ENCODE measurements at regions not wholly inside any gene's neighbourhood (a gene's known extent, or its start where the extent isn't known, plus 50 kb on each side); places are given as distances from the start of the nearest gene placed in this dataset.
"Not testable (repeated sequence)": the region's sequence is repeated elsewhere in the genome, so short reads cannot be mapped to it uniquely, and the experiment has no call there.

DNA sequence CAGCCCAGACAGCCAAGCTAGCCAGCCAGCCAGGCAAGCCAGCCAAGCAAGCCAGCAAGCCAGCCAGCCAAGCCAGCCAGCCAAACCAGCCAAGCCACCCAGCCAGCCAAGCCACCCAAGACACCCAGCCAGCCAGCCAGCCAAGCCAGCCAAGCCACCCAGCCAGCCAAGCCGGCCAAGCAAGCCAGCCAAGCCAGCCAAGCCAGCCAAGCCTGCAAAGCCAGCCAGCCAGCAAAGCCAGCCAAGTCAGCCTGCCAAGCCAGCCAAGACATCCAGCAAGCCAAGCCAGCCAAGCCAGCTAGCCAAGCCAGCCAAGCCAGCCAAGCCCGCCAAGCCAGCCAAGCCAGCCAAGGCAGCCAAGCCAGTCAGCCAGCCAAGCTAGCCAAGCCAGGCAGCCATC lies 1606.2 kb downstream of the RPIA start:
- not testable (repeated sequence) for H3K36me3 ChIP-seq (ENCODE audit: control insufficient read depth, insufficient read depth, low read length); H3K4me1 ChIP-seq (ENCODE audit: control insufficient read depth, insufficient read depth, low read length); H3K4me3 ChIP-seq (ENCODE audit: low read depth, low read length)

GRCh38 chr2:90298126-90298755 lies 1606.8 kb downstream of the RPIA start:
- H3K9ac ChIP-seq (ENCODE audit: low read depth, low read length); H3K27me3 ChIP-seq (ENCODE audit: control insufficient read depth, insufficient read depth, low read length); H3K9me3 ChIP-seq (ENCODE audit: control insufficient read depth, insufficient read depth, low read length); H3K36me3 ChIP-seq (ENCODE audit: control insufficient read depth, insufficient read depth, low read length); H3K27ac ChIP-seq (ENCODE audit: low read depth, low read length); H3K4me3 ChIP-seq (ENCODE audit: low read depth, low read length); H3K4me1 ChIP-seq (ENCODE audit: control insufficient read depth, insufficient read depth, low read length): not testable (repeated sequence)

More for the DNA sequence above, 1606.2 kb downstream of the RPIA start:
- not testable (repeated sequence) for H3K9ac ChIP-seq (ENCODE audit: low read depth, low read length); H3K27me3 ChIP-seq (ENCODE audit: control insufficient read depth, insufficient read depth, low read length); H3K9me3 ChIP-seq (ENCODE audit: control insufficient read depth, insufficient read depth, low read length); H3K27ac ChIP-seq (ENCODE audit: low read depth, low read length)

- not testable (repeated sequence) for H3K9ac ChIP-seq (ENCODE audit: low read depth, low read length); H3K27me3 ChIP-seq (ENCODE audit: control insufficient read depth, insufficient read depth, low read length)
Measured at GRCh38 chr2:90298983-90299382, 1607.5 kb downstream of the RPIA start.

GRCh38 chr2:90322982-90323381 lies 1631.5 kb downstream of the RPIA start:
- H3K4me1 ChIP-seq (ENCODE audit: control insufficient read depth, insufficient read depth, low read length); H3K9ac ChIP-seq (ENCODE audit: low read depth, low read length); H3K9me3 ChIP-seq (ENCODE audit: control insufficient read depth, insufficient read depth, low read length); H3K4me3 ChIP-seq (ENCODE audit: low read depth, low read length); H3K27ac ChIP-seq (ENCODE audit: low read depth, low read length); H3K36me3 ChIP-seq (ENCODE audit: control insufficient read depth, insufficient read depth, low read length); H3K27me3 ChIP-seq (ENCODE audit: control insufficient read depth, insufficient read depth, low read length): not testable (repeated sequence)

More at GRCh38 chr2:90298983-90299382, 1607.5 kb downstream of the RPIA start:
- not testable (repeated sequence) for H3K27ac ChIP-seq (ENCODE audit: low read depth, low read length); H3K36me3 ChIP-seq (ENCODE audit: control insufficient read depth, insufficient read depth, low read length); H3K4me1 ChIP-seq (ENCODE audit: control insufficient read depth, insufficient read depth, low read length); H3K4me3 ChIP-seq (ENCODE audit: low read depth, low read length); H3K9me3 ChIP-seq (ENCODE audit: control insufficient read depth, insufficient read depth, low read length)

DNA sequence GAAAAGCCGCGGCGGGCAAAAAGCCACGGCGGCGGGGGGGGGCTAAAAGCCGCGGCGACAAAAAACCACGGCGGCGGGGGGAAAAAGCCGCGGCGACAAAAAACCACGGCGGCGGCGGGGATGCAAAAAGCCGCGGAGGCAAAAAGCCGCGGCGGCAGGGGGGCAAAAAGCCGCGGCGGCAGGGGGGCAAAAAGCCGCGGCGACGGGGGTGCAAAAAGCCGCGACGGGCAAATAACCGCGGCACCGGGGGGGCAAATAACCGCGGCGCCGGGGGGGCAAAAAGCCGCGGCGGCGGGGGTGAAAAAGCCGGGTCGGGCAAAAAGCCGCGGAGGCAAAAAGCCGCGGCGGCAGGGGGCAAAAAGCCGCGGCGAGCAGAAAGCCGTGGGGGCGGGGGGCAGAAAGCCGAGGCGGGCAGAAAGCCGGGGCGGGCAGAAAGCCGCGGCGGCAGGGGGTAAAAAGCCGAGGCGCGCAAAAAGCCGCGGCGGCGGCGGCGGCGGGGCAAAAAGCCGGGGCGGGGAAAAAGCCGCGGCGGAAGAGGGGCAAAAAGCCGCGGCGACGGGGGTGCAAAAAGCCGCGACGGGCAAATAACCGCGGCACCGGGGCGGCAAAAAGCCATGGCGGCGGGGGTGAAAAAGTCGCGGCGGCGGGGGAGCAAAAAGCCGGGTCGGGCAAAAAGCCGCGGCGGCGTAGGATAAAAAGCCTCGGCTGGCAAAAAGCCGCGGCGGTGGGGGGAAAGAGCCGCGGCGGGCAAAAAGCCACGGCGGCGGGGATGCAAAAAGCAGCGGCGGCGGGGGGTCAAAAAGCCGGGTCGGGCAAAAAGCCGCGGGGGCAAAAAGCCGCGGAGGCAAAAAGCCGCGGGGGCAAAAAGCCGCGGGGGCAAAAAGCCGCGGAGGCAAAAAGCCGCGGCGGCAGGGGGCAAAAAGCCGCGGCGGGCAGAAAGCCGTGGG lies 1632.4 kb downstream of the RPIA start:
- not testable (repeated sequence) for H3K4me3 ChIP-seq (ENCODE audit: low read depth, low read length); H3K9ac ChIP-seq (ENCODE audit: low read depth, low read length); H3K9me3 ChIP-seq (ENCODE audit: control insufficient read depth, insufficient read depth, low read length); H3K27me3 ChIP-seq (ENCODE audit: control insufficient read depth, insufficient read depth, low read length); H3K4me1 ChIP-seq (ENCODE audit: control insufficient read depth, insufficient read depth, low read length); H3K36me3 ChIP-seq (ENCODE audit: control insufficient read depth, insufficient read depth, low read length); H3K27ac ChIP-seq (ENCODE audit: low read depth, low read length)

- H3K27me3 ChIP-seq (ENCODE audit: control insufficient read depth, insufficient read depth, low read length); H3K36me3 ChIP-seq (ENCODE audit: control insufficient read depth, insufficient read depth, low read length); H3K27ac ChIP-seq (ENCODE audit: low read depth, low read length); H3K9me3 ChIP-seq (ENCODE audit: control insufficient read depth, insufficient read depth, low read length); H3K4me1 ChIP-seq (ENCODE audit: control insufficient read depth, insufficient read depth, low read length); H3K4me3 ChIP-seq (ENCODE audit: low read depth, low read length); H3K9ac ChIP-seq (ENCODE audit: low read depth, low read length): not testable (repeated sequence)
Measured at GRCh38 chr2:90324672-90325071, 1633.2 kb downstream of the RPIA start.

DNA sequence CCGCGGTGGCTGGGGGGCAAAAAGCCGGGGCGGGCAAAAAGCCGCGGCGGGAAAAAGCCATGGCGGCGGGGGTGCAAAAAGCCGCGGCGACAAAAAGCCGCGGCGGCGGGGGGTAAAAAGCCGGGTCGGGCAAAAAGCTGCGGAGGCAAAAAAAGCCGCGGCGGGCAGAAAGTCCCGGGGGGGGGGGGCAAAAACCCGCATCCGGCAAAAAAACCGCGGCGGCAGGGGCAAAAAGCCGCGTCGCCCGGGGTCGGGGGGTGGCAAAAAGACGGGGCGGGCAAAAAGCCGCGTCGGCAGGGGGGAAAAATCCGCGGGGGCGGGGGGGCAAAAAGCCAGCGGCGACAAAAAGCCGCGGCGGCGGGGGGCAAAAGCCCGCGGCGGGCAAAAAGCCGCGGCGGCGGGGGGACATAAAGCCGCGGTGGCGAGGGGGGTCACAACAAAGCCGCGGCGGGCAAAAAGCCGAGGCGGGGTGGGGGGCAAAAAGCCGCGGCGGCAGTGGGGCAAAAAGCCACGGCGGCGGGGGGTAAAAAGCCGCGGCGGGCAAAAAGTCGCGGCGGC lies 1634.4 kb downstream of the RPIA start:
- H3K9me3 ChIP-seq (ENCODE audit: control insufficient read depth, insufficient read depth, low read length); H3K4me1 ChIP-seq (ENCODE audit: control insufficient read depth, insufficient read depth, low read length); H3K27me3 ChIP-seq (ENCODE audit: control insufficient read depth, insufficient read depth, low read length); H3K4me3 ChIP-seq (ENCODE audit: low read depth, low read length); H3K36me3 ChIP-seq (ENCODE audit: control insufficient read depth, insufficient read depth, low read length); H3K9ac ChIP-seq (ENCODE audit: low read depth, low read length); H3K27ac ChIP-seq (ENCODE audit: low read depth, low read length): not testable (repeated sequence)

DNA sequence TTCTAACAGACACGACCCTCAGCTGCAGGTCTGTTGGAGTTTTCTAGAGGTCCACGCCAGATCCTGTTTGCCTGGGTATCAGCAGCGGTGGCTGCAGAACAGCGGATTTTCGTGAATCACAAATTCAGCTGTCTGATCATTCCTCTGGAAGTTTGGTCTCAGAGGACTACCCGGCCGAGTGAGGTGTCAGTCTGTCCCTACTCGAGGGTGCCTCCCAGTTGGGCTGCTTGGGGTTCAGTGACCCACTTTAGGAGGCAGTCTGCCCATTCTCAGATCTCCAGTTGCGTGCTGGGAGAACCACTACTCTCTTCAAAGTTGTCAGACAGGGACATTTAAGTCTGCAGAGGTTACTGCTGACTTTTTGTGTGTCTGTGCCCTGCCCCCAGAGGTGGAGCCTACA lies 1664.1 kb downstream of the RPIA start:
- H3K27me3 ChIP-seq (ENCODE audit: control insufficient read depth, insufficient read depth, low read length); H3K4me3 ChIP-seq (ENCODE audit: low read depth, low read length); H3K9me3 ChIP-seq (ENCODE audit: control insufficient read depth, insufficient read depth, low read length); H3K36me3 ChIP-seq (ENCODE audit: control insufficient read depth, insufficient read depth, low read length); H3K9ac ChIP-seq (ENCODE audit: low read depth, low read length); H3K27ac ChIP-seq (ENCODE audit: low read depth, low read length); H3K4me1 ChIP-seq (ENCODE audit: control insufficient read depth, insufficient read depth, low read length): not testable (repeated sequence)

DNA sequence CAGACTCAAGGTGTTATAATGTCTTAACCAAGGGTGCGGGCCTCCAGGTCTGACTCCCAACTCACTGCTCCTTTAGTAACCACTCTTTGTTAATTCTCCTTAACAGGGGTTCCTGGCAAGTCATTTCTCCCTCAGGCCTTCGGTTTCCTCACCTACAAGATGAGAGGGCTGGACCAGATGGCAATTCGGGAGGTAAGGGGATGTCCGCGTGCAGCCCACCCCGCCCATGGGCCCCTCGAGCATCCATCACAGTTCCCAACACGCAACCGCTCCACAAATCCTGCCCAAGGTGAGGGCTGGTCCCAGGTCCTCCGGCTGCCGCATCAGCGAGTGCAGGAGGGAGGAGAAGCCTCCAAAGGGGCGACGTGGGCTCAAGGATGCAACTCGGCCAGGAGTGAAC lies 1667.9 kb downstream of the RPIA start:
- H3K9ac ChIP-seq (ENCODE audit: low read depth, low read length); H3K36me3 ChIP-seq (ENCODE audit: control insufficient read depth, insufficient read depth, low read length); H3K9me3 ChIP-seq (ENCODE audit: control insufficient read depth, insufficient read depth, low read length); H3K4me3 ChIP-seq (ENCODE audit: low read depth, low read length); H3K27me3 ChIP-seq (ENCODE audit: control insufficient read depth, insufficient read depth, low read length); H3K27ac ChIP-seq (ENCODE audit: low read depth, low read length); H3K4me1 ChIP-seq (ENCODE audit: control insufficient read depth, insufficient read depth, low read length): not testable (repeated sequence)

GRCh38 chr2:90359887-90360730 lies 1668.6 kb downstream of the RPIA start:
- not testable (repeated sequence) for H3K27me3 ChIP-seq (ENCODE audit: control insufficient read depth, insufficient read depth, low read length); H3K4me1 ChIP-seq (ENCODE audit: control insufficient read depth, insufficient read depth, low read length); H3K9ac ChIP-seq (ENCODE audit: low read depth, low read length); H3K9me3 ChIP-seq (ENCODE audit: control insufficient read depth, insufficient read depth, low read length); H3K27ac ChIP-seq (ENCODE audit: low read depth, low read length); H3K36me3 ChIP-seq (ENCODE audit: control insufficient read depth, insufficient read depth, low read length); H3K4me3 ChIP-seq (ENCODE audit: low read depth, low read length)

- H3K9me3 ChIP-seq (ENCODE audit: control insufficient read depth, insufficient read depth, low read length); H3K4me1 ChIP-seq (ENCODE audit: control insufficient read depth, insufficient read depth, low read length); H3K27me3 ChIP-seq (ENCODE audit: control insufficient read depth, insufficient read depth, low read length); H3K36me3 ChIP-seq (ENCODE audit: control insufficient read depth, insufficient read depth, low read length); H3K4me3 ChIP-seq (ENCODE audit: low read depth, low read length); H3K9ac ChIP-seq (ENCODE audit: low read depth, low read length); H3K27ac ChIP-seq (ENCODE audit: low read depth, low read length): not testable (repeated sequence)
Measured at GRCh38 chr2:90360731-90361035, 1669.2 kb downstream of the RPIA start.

Data from HUES48 (cell line).